Mesenchymal stem cell (in vitro differentiated cells and primary cell): ENCODE measurements at regions not wholly inside any gene's neighbourhood (a gene's known extent, or its start where the extent isn't known, plus 50 kb on each side); places are given as distances from the start of the nearest gene placed in this dataset.
A peak's percentile ranks its signal among the peaks of the same experiment; 100 is the strongest.

Source experiments
- DNase-seq: peaks from one replicate; pipeline ENCODE4 v3.0.0-alpha.2; 2013
- H2AFZ ChIP-seq: one replicate; pipeline ENCODE4 v1.6.1; 2013; ENCODE audit warnings: low read depth, mild to moderate bottlenecking, control low read depth, inconsistent platforms, low read length, moderate library complexity
- H2AK5ac ChIP-seq: 2 replicates; pipeline ENCODE4 v1.6.1; 2013; ENCODE audit warnings: low read length, moderate library complexity, mild to moderate bottlenecking, inconsistent platforms; ENCODE audit not compliant: severe bottlenecking
- H2BK120ac ChIP-seq: one replicate; pipeline ENCODE4 v1.6.1; 2013; ENCODE audit warnings: low read depth, mild to moderate bottlenecking, inconsistent platforms, low read length, moderate library complexity
- H2BK12ac ChIP-seq, 2 experiments: one replicate each; pipeline ENCODE4 v1.6.1; 2013; ENCODE audit warnings: inconsistent platforms in 2 of 2, low read length in 2 of 2, mild to moderate bottlenecking in 2 of 2, moderate library complexity in 2 of 2, control low read depth in 1 of 2
- H2BK15ac ChIP-seq: one replicate; pipeline ENCODE4 v1.6.1; 2013; ENCODE audit warnings: mild to moderate bottlenecking, low read depth, inconsistent platforms; ENCODE audit not compliant: poor library complexity, severe bottlenecking
- H2BK5ac ChIP-seq: 2 replicates; pipeline ENCODE4 v1.6.1; 2013; ENCODE audit warnings: low read depth, mild to moderate bottlenecking, low read length, control low read depth, inconsistent platforms; ENCODE audit not compliant: poor library complexity, severe bottlenecking
- H3K14ac ChIP-seq, 2 experiments: one replicate each; pipeline ENCODE4 v1.6.1; 2013; ENCODE audit warnings: inconsistent platforms in 2 of 2, low read length in 2 of 2, control low read depth in 1 of 2, mild to moderate bottlenecking in 1 of 2, moderate library complexity in 1 of 2
- H3K18ac ChIP-seq, 2 experiments: one replicate each; pipeline ENCODE4 v1.6.1; 2013; ENCODE audit warnings: inconsistent platforms in 2 of 2, low read length in 2 of 2, control low read depth in 1 of 2, low read depth in 1 of 2, mild to moderate bottlenecking in 1 of 2
- H3K23ac ChIP-seq, 2 experiments: one replicate each; pipeline ENCODE4 v1.6.1; 2013; ENCODE audit warnings: inconsistent platforms in 2 of 2, low read length in 2 of 2, mild to moderate bottlenecking in 2 of 2, moderate library complexity in 2 of 2, control low read depth in 1 of 2
- H3K27ac ChIP-seq: 2 replicates; pipeline ENCODE4 v1.5.1; 2013; ENCODE audit warnings: mild to moderate bottlenecking, moderate library complexity, low read length, control low read depth, inconsistent platforms; ENCODE audit not compliant: poor library complexity, severe bottlenecking
- H3K27me3 ChIP-seq, 2 experiments: 2 replicates each; pipeline versions ENCODE4 v1.6.1 to v1.7.0; 2013; ENCODE audit warnings: low read length in 2 of 2, mild to moderate bottlenecking in 2 of 2, moderate library complexity in 2 of 2, control low read depth in 1 of 2, inconsistent platforms in 1 of 2; ENCODE audit not compliant: control insufficient read depth in 1 of 2, insufficient read depth in 1 of 2
- H3K36me3 ChIP-seq, 2 experiments: 2 replicates each; pipeline versions ENCODE4 v1.6.1 to v1.7.0; 2013; ENCODE audit warnings: low read length in 2 of 2, control low read depth in 1 of 2, inconsistent platforms in 1 of 2, low read depth in 1 of 2, mild to moderate bottlenecking in 1 of 2; ENCODE audit not compliant: insufficient read depth in 2 of 2, control insufficient read depth in 1 of 2
- H3K4ac ChIP-seq, 2 experiments: one replicate each; pipeline ENCODE4 v1.6.1; 2013; ENCODE audit warnings: inconsistent platforms in 2 of 2, low read length in 2 of 2, mild to moderate bottlenecking in 2 of 2, moderate library complexity in 2 of 2, control low read depth in 1 of 2, low read depth in 1 of 2
- H3K4me1 ChIP-seq: 2 replicates; pipeline ENCODE4 v1.6.1; 2013; ENCODE audit warnings: low read depth, low read length, control low read depth; ENCODE audit not compliant: control insufficient read depth, insufficient read depth
- H3K4me2 ChIP-seq: 2 replicates; pipeline ENCODE4 v1.6.1; 2013; ENCODE audit warnings: low read length, mild to moderate bottlenecking, inconsistent platforms; ENCODE audit not compliant: poor library complexity, severe bottlenecking
- H3K4me3 ChIP-seq, 2 experiments: 2 replicates each; pipeline versions ENCODE4 v1.5.1 to v1.7.0; 2013; ENCODE audit warnings: low read length in 2 of 2, mild to moderate bottlenecking in 2 of 2, control low read depth in 1 of 2, low read depth in 1 of 2; ENCODE audit not compliant: insufficient read depth in 1 of 2
- H3K79me1 ChIP-seq: replicated peaks from 2 replicates; pipeline ENCODE4 v1.6.1; 2013; ENCODE audit warnings: mild to moderate bottlenecking, control low read depth, low read length, inconsistent platforms; ENCODE audit not compliant: poor library complexity, severe bottlenecking
- H3K9ac ChIP-seq: 2 replicates; pipeline ENCODE4 v1.7.0; 2013; ENCODE audit warnings: mild to moderate bottlenecking, low read length, moderate library complexity
- H3K9me3 ChIP-seq: 2 replicates; pipeline ENCODE4 v1.7.0; 2013; ENCODE audit warnings: mild to moderate bottlenecking, low read length; ENCODE audit not compliant: control insufficient read depth
- H4K8ac ChIP-seq: one replicate; pipeline ENCODE4 v1.6.1; 2013; ENCODE audit warnings: inconsistent platforms, mild to moderate bottlenecking, low read length, moderate library complexity
- H4K91ac ChIP-seq: one replicate; pipeline ENCODE4 v1.6.1; 2013; ENCODE audit warnings: mild to moderate bottlenecking, low read length, inconsistent platforms
- WGBS: methylation state at CpG from one replicate; pipeline ENCODE4 v1.1.7; 2013; ENCODE audit warnings: mixed read lengths; 5-methylcytosine and 5-hydroxymethylcytosine counted together

DNA sequence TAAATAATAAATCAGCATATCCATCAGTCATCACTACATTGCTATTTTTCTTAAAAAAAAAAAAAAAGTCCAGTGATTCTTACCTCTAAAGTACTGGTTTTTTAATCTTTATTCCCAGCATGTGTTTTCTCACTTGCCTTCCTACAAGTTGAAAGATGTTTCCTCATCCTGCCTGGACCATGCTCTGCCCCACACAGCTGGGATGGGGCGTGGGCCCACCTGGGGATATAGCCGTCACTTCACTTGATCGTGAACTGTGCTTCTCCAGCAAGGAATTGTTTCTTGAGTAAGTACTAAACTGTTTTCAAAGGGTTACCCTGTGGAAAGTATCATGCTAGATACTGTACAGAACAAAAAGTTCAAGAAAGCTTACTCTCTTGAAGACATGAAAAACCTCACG, 212.6 kb upstream of the HTR1E start:
- Histone ChIP-seq H4K8ac (no peak overlapping the region), H2BK5ac (no peak overlapping the region), H3K79me1 (no peaks in the 10 kb centered on the region), H2BK12ac (no peak overlapping the region), H3K9me3 (peaks cover 3% of the 10 kb centered on the region), H2BK120ac (no peak overlapping the region), H3K4me1 (no peaks in the 10 kb centered on the region), H3K27me3 (no peaks in the 10 kb centered on the region), H2BK15ac (no peak overlapping the region), H3K14ac (no peak overlapping the region), H3K4me3 (no peak overlapping the region), H3K27ac (no peak overlapping the region), H3K18ac (no peak overlapping the region), H2AK5ac (no peak overlapping the region), H4K91ac (no peak overlapping the region), H3K4ac (no peak overlapping the region), H2AFZ (no peak overlapping the region), H3K9ac (no peak overlapping the region), H3K36me3 (no peaks in the 10 kb centered on the region), H3K4me2 (no peak overlapping the region), H3K23ac (no peak overlapping the region)
- 98% methylated on average over 3 of the region's 4 CpGs for WGBS
- no peak for DNase-seq

- Histone ChIP-seq H2AFZ (no peak overlapping the region), H3K4me2 (no peak overlapping the region), H4K8ac (no peak overlapping the region), H3K14ac (no peak overlapping the region), H2AK5ac (no peak overlapping the region), H2BK120ac (no peak overlapping the region), H3K4me1 (no peaks in the 10 kb centered on the region), H3K9ac (no peak overlapping the region), H4K91ac (no peak overlapping the region), H2BK15ac (no peak overlapping the region), H3K9me3 (no peaks in the 10 kb centered on the region), H3K4ac (no peak overlapping the region), H3K79me1 (no peaks in the 10 kb centered on the region), H3K23ac (no peak overlapping the region), H2BK12ac (no peak overlapping the region), H2BK5ac (no peak overlapping the region), H3K36me3 (no peaks in the 10 kb centered on the region), H3K4me3 (no peak overlapping the region), H3K18ac (no peak overlapping the region), H3K27me3 (no peaks in the 10 kb centered on the region), H3K27ac (peak overlapping the region; percentile 84)
- peak; percentile 3 for DNase-seq
- WGBS = 35% methylated on average over 4 of the region's 4 CpGs
These were observed 213.6 kb upstream of the HTR1E start for GRCh38 chr6:86723729-86724128.

- Histone ChIP-seq H3K79me1 (no peaks in the 10 kb centered on the region), H3K9me3 (no peaks in the 10 kb centered on the region), H2BK15ac (no peak overlapping the region), H2BK12ac (no peak overlapping the region), H3K27ac (peak overlapping the region; percentile 84), H3K27me3 (no peaks in the 10 kb centered on the region), H4K91ac (no peak overlapping the region), H4K8ac (no peak overlapping the region), H2BK5ac (no peak overlapping the region), H3K23ac (no peak overlapping the region), H3K4ac (no peak overlapping the region), H2BK120ac (peak overlapping the region; percentile 5), H3K36me3 (no peaks in the 10 kb centered on the region), H3K4me3 (no peak overlapping the region), H3K4me2 (no peak overlapping the region), H3K4me1 (no peaks in the 10 kb centered on the region), H3K18ac (no peak overlapping the region), H3K9ac (no peak overlapping the region), H3K14ac (no peak overlapping the region), H2AK5ac (no peak overlapping the region), H2AFZ (no peak overlapping the region)
- DNase-seq = no peak
- 58% methylated on average over 3 of the region's 3 CpGs for WGBS
These were observed 214.2 kb upstream of the HTR1E start for GRCh38 chr6:86723151-86723550.

DNA sequence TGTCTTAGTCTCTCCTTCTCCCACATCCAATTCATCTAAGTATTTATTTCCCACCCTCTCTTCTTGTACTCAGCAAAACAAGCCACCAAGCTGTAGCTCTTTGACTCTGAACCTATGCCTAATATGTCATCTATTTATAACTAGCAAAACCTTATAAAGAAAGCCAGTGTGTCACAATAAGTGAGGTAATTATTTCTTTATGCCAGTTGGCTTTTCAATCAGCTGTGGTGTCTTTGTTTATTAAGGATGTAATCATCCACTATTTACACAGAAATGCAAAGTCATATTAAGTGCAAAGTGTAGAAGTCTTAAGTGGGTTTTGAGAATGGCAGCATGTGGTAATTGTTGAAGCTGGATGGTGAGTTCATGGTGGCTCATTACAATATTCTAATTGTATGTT, 215.2 kb upstream of the HTR1E start:
- Histone ChIP-seq H3K14ac (no peak overlapping the region), H3K4ac (no peak overlapping the region), H2BK15ac (no peak overlapping the region), H2BK5ac (no peak overlapping the region), H3K4me3 (no peak overlapping the region), H2AFZ (no peak overlapping the region), H4K91ac (no peak overlapping the region), H2BK120ac (no peak overlapping the region), H3K4me1 (no peaks in the 10 kb centered on the region), H4K8ac (no peak overlapping the region), H3K27ac (no peak overlapping the region), H3K9ac (no peak overlapping the region), H3K18ac (no peak overlapping the region), H3K23ac (no peak overlapping the region), H3K4me2 (no peak overlapping the region), H3K9me3 (no peaks in the 10 kb centered on the region), H3K79me1 (no peaks in the 10 kb centered on the region), H3K27me3 (no peaks in the 10 kb centered on the region), H2AK5ac (no peak overlapping the region), H2BK12ac (no peak overlapping the region), H3K36me3 (no peaks in the 10 kb centered on the region)
- DNase-seq = peak; percentile 42
